Ramos (cell line): ENCODE measurements at regions not wholly inside any gene's neighbourhood (a gene's known extent, or its start where the extent isn't known, plus 50 kb on each side); places are given as distances from the start of the nearest gene placed in this dataset.

Experiments used
- in situ Hi-C: fragments of 300-500 bp; cut with MboI; formaldehyde crosslinking; loops from one replicate; pipeline ENCODE4 v1.14.3; 2022; ENCODE audit warnings: low sequenced_read_pairs; ENCODE audit not compliant: unreplicated experiment

GRCh38 chr19:13613447-13613846 is 107.2 kb upstream of the CACNA1A start:
- in situ Hi-C loops: loop anchor here (25.0 kb wide), 1 partner anchor 449 kb away; the partner anchor contains the start of genes MISP3 and PALM3

DNA sequence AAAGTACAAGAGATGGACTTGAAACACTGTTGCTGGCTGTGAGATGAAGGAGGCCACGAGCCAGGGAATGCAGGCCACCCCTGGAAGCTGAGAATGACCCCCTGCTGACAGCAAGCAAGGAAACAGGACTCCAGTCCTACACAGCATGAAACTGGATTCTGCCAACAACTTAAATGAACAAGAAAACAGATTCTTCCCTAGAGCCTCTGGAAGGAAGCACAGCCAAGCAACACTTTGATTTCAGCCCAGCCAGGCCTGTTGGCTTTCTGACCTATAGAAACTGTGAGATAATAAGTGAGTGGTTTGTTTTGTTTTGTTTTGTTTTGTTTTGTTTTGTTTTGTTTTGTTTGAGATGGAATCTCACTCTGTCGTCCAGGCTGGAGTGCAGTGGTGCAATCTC is 105.3 kb upstream of the CACNA1A start:
- in situ Hi-C loops: loop anchor here (25.0 kb wide), 1 partner anchor 451 kb away; the partner anchor contains the start of genes MISP3 and PALM3

DNA sequence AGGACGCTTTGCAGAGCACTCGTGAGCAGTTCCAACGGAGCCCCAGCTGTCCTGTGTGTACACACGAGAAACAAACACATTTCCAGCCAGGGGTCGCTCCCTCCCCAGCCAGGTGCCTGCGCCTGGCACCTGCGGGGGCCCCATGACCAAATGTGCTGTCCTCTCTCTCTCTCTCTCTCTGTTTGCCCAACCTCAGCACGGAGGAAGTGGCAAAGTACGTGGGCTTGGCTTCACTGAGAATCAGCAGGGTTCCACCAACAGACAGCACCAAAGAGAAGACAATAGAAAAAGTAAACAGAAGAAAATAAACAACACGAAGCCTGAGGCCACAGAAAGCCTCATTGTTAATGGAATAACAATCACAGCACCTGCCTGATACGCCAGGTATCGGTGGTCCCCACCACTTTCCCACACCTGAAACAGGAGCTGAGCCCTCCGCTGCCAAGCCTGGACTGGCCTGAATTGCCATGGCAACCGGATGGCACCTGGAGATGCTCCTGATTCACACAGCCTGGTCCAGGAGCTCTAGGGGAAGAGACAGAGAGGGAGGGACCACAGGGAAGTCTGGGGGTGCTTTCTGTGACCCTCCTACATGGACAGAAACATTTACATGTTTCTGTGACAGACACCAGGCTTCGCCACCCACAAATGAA is 103.9 kb upstream of the CACNA1A start:
- in situ Hi-C loops: loop anchor here (25.0 kb wide), 1 partner anchor 452 kb away; the partner anchor contains the start of genes MISP3 and PALM3

GRCh38 chr19:13606156-13606555 is 99.9 kb upstream of the CACNA1A start:
- in situ Hi-C loops: loop anchor here (25.0 kb wide), 1 partner anchor 456 kb away; the partner anchor contains the start of genes MISP3 and PALM3

GRCh38 chr19:13604902-13605586 is 98.8 kb upstream of the CACNA1A start:
- in situ Hi-C loops: loop anchor here (5.0 to 25.0 kb wide), 2 partner anchors 257 to 457 kb away; partner anchors contain the start of genes MISP3 and PALM3

DNA sequence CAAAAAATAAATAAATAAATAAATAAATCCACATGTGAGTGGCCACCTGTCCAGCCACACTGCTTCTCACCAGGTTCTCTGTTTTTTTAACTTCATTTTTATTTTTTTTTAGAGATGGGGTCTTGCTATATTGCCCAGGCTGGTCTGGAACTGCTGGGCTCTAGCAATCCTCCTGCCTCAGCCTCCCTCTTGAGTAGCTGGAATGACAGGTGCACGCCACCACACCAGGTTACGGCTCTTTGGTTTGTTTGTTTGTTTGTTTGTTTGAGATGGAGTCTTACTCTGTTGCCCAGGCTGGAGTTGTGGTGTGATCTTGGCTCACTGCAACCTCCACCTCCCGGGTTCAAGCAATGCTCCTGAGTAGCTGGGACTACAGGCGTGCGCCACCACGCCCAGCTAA is 94.5 kb upstream of the CACNA1A start:
- in situ Hi-C loops: loop anchor here (5.0 to 25.0 kb wide), 2 partner anchors 261 to 461 kb away; partner anchors contain the start of genes MISP3 and PALM3

DNA sequence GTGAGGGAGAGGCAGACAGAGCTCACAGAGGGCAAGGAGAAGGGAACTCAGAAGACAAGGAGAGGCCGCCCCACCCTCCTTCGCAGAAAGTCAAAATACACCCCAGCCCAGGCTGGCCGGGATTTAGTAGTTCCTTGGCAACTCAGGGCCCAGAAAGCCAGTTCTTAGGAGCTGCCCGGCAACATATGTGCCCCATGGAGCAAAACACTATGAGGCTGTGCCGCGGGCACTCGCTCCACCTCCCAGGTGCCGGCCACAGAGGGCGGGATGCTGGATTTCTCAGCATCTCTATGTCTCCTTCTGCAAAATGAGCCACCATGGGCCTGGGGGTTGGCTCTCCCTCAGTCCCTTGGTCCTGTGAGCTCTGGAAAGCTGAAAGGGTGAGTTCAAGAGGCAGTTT is 93.8 kb upstream of the CACNA1A start:
- in situ Hi-C loops: loop anchor here (5.0 to 25.0 kb wide), 2 partner anchors 262 to 462 kb away; partner anchors contain the start of genes MISP3 and PALM3

DNA sequence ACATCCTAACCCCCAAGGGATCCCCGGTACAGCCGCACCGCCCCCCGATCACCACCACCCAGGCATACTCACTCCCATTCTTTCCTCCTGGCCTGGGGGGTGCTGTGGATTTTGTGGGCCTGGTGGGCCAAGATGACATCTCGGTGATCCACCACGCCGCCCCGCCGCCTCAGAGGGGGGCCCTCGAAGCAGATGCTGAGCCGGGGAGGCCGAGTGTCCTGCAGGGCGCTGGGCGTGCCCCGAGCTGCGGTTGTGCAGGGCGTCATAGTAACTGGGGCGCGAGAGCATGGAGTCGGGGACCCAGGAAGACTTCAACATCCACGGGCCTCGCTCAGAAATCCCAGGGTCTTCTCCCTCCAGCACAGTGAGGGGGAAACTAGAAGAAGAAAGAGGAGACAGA is 93.4 kb upstream of the CACNA1A start:
- in situ Hi-C loops: loop anchor here (5.0 to 25.0 kb wide), 2 partner anchors 263 to 463 kb away; partner anchors contain the start of genes MISP3 and PALM3

DNA sequence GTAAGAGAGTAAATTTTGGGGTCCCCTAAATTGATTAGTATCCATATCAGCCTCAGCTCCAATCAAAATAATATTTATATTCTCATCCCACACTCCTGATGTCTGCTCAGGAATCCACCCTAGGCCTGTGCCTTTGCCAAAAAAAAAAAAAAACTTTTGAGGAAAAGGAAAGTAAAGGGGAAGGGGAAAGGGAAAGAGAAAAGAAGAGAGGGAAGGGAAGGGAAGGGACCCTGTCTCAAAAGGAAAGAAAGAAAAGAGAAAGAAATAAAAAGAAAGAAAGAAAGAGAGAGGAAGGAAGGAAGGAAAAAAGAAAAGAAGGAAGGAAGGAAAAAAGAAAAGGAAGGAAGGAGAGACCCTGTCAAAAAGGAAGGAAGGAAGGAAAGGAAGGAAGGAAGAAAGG is 91.8 kb upstream of the CACNA1A start:
- in situ Hi-C loops: no loop called here

DNA sequence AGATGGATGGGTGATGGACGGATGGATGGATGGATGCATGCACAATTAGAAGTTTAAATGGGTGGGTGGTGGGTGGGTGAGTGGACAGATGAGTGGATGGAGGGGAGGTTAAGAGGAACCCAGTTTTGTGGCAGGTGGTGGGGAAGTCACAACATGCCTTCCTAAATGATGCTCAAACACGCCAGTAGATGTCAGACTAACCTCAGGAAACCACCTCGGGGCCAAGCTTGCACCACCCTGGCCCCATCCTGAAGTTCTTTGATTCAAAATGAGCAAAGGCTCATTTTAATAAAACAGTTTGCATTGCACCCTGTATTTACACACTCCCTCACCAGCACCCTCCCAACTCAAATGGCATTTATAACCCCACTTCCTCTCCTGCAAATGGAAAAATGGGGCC is 91.4 kb upstream of the CACNA1A start:
- in situ Hi-C loops: no loop called here

DNA sequence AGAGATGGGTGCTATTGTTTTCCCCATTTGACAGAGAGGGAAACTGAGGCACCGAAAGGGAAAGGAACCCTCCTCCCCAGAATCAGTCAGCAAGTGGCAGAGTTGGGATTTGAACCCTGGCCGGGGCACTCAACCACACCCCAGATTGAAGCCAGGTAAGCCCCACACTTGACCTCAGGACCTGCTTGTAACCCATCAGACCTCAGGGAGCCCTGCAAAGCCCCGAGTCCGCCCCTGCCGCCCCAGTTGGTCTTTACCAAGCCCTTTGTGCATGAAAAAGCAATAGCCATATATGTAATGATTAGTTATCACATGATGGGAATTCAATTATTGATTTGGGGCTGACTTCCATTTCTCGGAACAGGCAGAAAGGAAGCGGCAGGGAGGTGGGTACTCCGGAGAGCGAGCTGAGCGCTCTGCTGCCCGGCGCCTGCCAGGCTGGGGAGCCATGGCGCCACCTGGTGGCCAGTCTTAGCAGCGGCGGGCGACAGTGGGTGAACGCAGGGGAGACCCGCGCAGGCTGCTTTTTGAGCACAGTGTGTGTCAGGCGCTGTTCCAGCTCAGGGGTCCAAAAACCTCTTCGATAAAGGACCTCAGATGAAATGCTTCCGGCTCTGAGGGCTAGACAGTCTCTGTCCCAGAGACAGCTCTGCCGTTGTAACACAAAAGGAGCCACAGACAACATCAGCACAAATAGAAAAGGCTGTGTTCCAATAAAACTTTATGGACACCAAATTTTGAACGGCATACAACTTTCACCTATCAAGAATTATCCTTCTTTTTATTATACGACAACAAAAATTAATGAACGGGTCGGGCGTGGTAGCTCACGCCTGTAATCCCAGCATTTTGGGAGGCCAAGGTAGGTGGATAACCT is 82.9 kb upstream of the CACNA1A start:
- in situ Hi-C loops: no loop called here

- in situ Hi-C loops: no loop called here
These were observed 79.2 kb upstream of the CACNA1A start for GRCh38 chr19:13585512-13585911.

DNA sequence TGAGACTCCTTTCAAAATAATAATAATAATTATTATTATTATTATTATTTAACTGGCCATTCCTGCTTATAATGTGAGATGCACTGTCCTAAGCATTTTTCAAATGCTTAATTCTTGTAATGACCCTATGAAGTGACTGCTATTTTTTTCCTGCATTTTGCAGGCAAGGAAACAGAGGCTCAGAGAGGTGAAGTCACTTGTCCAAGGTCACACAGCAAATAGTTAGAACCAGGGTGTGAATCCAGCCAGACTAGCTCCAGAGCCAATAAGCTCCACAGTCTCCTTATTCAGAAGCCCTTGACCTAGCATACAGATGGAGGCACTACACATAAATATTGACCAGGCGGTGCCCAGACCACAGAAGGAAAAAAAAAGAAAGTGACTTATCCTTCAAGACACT is 77.5 kb upstream of the CACNA1A start:
- in situ Hi-C loops: no loop called here

GRCh38 chr19:13583114-13583513 is 76.8 kb upstream of the CACNA1A start:
- in situ Hi-C loops: no loop called here

- in situ Hi-C loops: no loop called here
These were observed 75.3 kb upstream of the CACNA1A start for GRCh38 chr19:13581576-13581975.

GRCh38 chr19:13579388-13580060 is 73.2 kb upstream of the CACNA1A start:
- in situ Hi-C loops: no loop called here

DNA sequence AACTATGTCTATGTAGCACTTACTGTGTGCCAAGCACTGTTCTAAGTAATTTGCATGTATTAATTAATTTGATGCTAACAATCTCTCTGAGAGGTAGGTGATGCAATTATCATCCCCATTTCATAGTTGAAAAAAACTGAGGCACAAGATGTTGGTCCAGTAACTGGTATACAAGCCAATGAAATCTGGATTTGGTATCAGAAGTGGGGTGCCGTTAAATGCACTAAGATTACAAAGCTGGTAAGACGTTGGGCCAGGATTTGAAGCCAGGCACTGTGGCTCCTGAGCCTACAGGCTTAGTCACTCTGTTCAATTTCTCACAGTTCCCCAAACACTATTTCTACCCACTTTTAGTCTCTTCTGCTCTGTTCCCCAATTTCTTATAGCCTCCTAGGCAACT is 70.4 kb upstream of the CACNA1A start:
- in situ Hi-C loops: no loop called here

- in situ Hi-C loops: no loop called here
These were observed 68.7 kb upstream of the CACNA1A start for GRCh38 chr19:13574933-13575332.

DNA sequence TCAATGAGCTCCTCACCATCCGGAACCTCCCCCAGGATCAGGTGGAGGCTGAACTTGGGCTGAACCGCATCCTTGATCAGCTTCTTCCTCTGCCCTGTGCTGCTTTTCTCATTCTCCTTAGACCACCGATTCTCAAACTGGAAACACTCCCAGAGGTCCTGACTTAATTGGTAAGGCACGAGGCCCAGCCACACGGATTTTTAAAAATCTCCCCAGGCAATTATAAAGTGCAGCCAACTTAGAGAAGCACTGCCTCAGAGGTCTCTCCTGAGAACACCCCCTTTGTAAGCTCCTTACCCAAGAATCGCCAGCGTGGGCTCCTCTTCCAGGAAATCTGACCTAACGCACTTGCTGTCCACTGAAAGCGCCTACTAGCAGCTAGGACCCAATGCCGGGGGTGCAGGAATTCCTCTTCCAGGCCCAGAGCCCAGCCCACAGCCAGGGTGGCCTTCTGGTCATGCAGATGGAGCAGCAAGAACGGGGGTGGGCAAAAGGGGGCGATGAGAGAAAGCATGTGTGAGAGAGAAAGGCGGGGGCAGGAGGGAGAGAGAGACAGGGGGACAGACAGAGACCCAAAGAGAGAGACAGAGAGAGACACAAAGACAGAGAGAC is 66.9 kb upstream of the CACNA1A start:
- in situ Hi-C loops: no loop called here
